Liver (tissue), 8 donors: ENCODE measurements at regions not wholly inside any gene's neighbourhood (a gene's known extent, or its start where the extent isn't known, plus 50 kb on each side); places are given as distances from the start of the nearest gene placed in this dataset.

Source experiments
- DNase-seq: peaks from one replicate; pipeline ENCODE4 v3.0.0-alpha.2; 2017; ENCODE audit warnings: low spot score
- H3K27ac ChIP-seq, 2 donors: one replicate each; pipeline ENCODE4 v1.7.0; 2013; ENCODE audit warnings: inconsistent platforms in 2 of 2, low read length in 2 of 2, control low read depth in 1 of 2, low read depth in 1 of 2, mild to moderate bottlenecking in 1 of 2
- H3K27me3 ChIP-seq, 4 donors: one replicate each; pipeline versions ENCODE4 v1.6.1 to v1.7.0; 2013; ENCODE audit warnings: low read length in 3 of 4, inconsistent platforms in 1 of 4, mild to moderate bottlenecking in 1 of 4, moderate library complexity in 1 of 4; ENCODE audit not compliant: control insufficient read depth in 4 of 4, insufficient read depth in 4 of 4
- H3K36me3 ChIP-seq, 4 donors: one replicate each; pipeline versions ENCODE4 v1.6.1 to v1.7.0; 2013; ENCODE audit warnings: low read length in 3 of 4, mild to moderate bottlenecking in 3 of 4, low read depth in 1 of 4, moderate library complexity in 1 of 4; ENCODE audit not compliant: control insufficient read depth in 4 of 4, insufficient read depth in 3 of 4
- H3K4me1 ChIP-seq, 4 donors: one replicate each; pipeline versions ENCODE4 v1.6.1 to v1.7.0; 2013; ENCODE audit warnings: low read length in 3 of 4, mild to moderate bottlenecking in 3 of 4, moderate library complexity in 1 of 4; ENCODE audit not compliant: control insufficient read depth in 4 of 4, insufficient read depth in 4 of 4
- H3K4me3 ChIP-seq, 3 donors: one replicate each; pipeline versions ENCODE4 v1.6.1 to v1.7.0; 2013; ENCODE audit warnings: low read length in 3 of 3, control low read depth in 1 of 3, low read depth in 1 of 3, mild to moderate bottlenecking in 1 of 3
- H3K9ac ChIP-seq, 2 donors: one replicate each; pipeline ENCODE4 v1.7.0; 2013; ENCODE audit warnings: low read length in 2 of 2, mild to moderate bottlenecking in 2 of 2, moderate library complexity in 2 of 2, control low read depth in 1 of 2, low read depth in 1 of 2
- H3K9me3 ChIP-seq, 4 donors: one replicate each; pipeline versions ENCODE4 v1.6.1 to v1.7.0; 2013; ENCODE audit warnings: low read length in 3 of 4; ENCODE audit not compliant: control insufficient read depth in 4 of 4
- EGR1 ChIP-seq, 2 donors: IDR thresholded peaks; 2 replicates each; pipeline ENCODE4 v1.6.1; 2016 to 2018; ENCODE audit warnings: antibody characterized with exemption in 2 of 2, low read depth in 2 of 2
- FOXA1 ChIP-seq: IDR thresholded peaks from 2 replicates; pipeline ENCODE4 v1.6.1; 2016; ENCODE audit warnings: antibody characterized with exemption
- FOXA2 ChIP-seq: IDR thresholded peaks from 2 replicates; pipeline ENCODE4 v1.6.1; 2016; ENCODE audit warnings: antibody characterized with exemption
- GABPA ChIP-seq, 2 donors: IDR thresholded peaks in 1 of 2; conservative IDR thresholded peaks in 1 of 2; 2 replicates each; pipeline ENCODE4 v1.6.1; 2016; ENCODE audit warnings: antibody characterized with exemption in 2 of 2, mild to moderate bottlenecking in 1 of 2, moderate library complexity in 1 of 2
- HNF4A ChIP-seq, 2 donors: conservative IDR thresholded peaks; 2 replicates each; pipeline ENCODE4 v1.6.1; 2016; ENCODE audit warnings: antibody characterized with exemption in 2 of 2, mild to moderate bottlenecking in 2 of 2
- HNF4G ChIP-seq: IDR thresholded peaks from 2 replicates; pipeline ENCODE4 v1.6.1; 2016; ENCODE audit warnings: antibody characterized with exemption
- JUND ChIP-seq, 2 donors: IDR thresholded peaks; 2 replicates each; pipeline ENCODE4 v1.6.1; 2016; ENCODE audit warnings: antibody characterized with exemption in 2 of 2
- NR2F2 ChIP-seq: IDR thresholded peaks from 2 replicates; pipeline ENCODE4 v1.6.1; 2016; ENCODE audit warnings: antibody characterized with exemption
- RAD21 ChIP-seq, 2 donors: IDR thresholded peaks; 2 replicates each; pipeline ENCODE4 v1.6.1; 2016; ENCODE audit warnings: antibody characterized with exemption in 2 of 2, mild to moderate bottlenecking in 2 of 2
- RXRA ChIP-seq, 2 donors: IDR thresholded peaks; 2 replicates each; pipeline ENCODE4 v1.6.1; 2017 to 2018; ENCODE audit warnings: antibody characterized with exemption in 2 of 2, mild to moderate bottlenecking in 1 of 2
- SP1 ChIP-seq: IDR thresholded peaks from 2 replicates; pipeline ENCODE4 v1.6.1; 2018; ENCODE audit warnings: antibody characterized with exemption, mild to moderate bottlenecking
- TAF1 ChIP-seq: conservative IDR thresholded peaks from 2 replicates; pipeline ENCODE4 v1.6.1; 2016; ENCODE audit warnings: antibody characterized with exemption, mild to moderate bottlenecking
- YY1 ChIP-seq: IDR thresholded peaks from 2 replicates; pipeline ENCODE4 v1.6.1; 2016; ENCODE audit warnings: antibody characterized with exemption, mild to moderate bottlenecking
- WGBS: extraction: QIAGEN DNeasy Blood & Tissue Kit; methylation state at CpG from one replicate; pipeline ENCODE4 v1.1.7; 2013; 5-methylcytosine and 5-hydroxymethylcytosine counted together
- TF ChIP-seq, protein P1 (sequence below): IDR thresholded peaks from 2 replicates; pipeline ENCODE4 v1.6.1; 2016; ENCODE audit warnings: antibody characterized with exemption
- TF ChIP-seq, protein P2 (sequence below): fragments of 150-350 bp; IDR thresholded peaks from 2 replicates; pipeline ENCODE4 v1.5.1; 2017; ENCODE audit warnings: improper control_type of control experiment, low read depth, low read length; ENCODE audit not compliant: missing input control
- TF ChIP-seq, protein P3 (sequence below): IDR thresholded peaks from 2 replicates; pipeline ENCODE4 v1.6.1; 2016; ENCODE audit warnings: antibody characterized with exemption
- TF ChIP-seq, protein P4 (sequence below): IDR thresholded peaks from 2 replicates; pipeline ENCODE4 v1.6.1; 2016; ENCODE audit warnings: antibody characterized with exemption, mild to moderate bottlenecking
- TF ChIP-seq, protein P5 (sequence below): IDR thresholded peaks from 2 replicates; pipeline ENCODE4 v1.6.1; 2016; ENCODE audit warnings: antibody characterized with exemption
- donor health status: healthy.
- donor health status: healthy.
- donor health status: healthy.
- donor health status: healthy.
- donor health status: healthy.

DNA sequence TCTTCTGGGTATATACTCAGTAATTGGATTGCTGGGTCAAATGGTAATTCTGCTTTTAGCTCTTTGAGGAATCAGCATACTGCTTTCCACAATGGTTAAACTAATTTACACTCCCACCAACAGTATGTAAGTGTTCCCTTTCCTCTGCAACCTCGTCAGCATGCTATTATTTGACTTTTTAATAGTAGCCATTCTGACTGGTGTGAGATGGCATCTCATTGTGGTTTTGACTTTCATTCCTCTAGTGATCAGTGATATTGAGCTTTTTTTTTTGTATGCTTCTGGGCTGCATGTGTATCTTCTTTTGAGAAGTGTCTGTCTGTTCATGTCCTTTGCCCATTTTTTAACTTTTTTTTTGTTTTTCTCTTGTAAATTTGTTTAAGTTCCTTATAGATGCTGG, 279.4 kb downstream of the PTGER3 start:
- H3K9ac ChIP-seq = no peak overlapping the region
- H3K27ac ChIP-seq = no peak overlapping the region
- H3K9me3 ChIP-seq = peaks cover 0 to 5% (median under 1%) of the 10 kb centered on the region in 4 donors
- no peak for DNase-seq
- no peaks in the 10 kb centered on the region for H3K4me1 ChIP-seq
- no peaks in the 10 kb centered on the region for H3K27me3 ChIP-seq
- H3K4me3 ChIP-seq = no peak overlapping the region
- TF ChIP-seq, protein P1, sequence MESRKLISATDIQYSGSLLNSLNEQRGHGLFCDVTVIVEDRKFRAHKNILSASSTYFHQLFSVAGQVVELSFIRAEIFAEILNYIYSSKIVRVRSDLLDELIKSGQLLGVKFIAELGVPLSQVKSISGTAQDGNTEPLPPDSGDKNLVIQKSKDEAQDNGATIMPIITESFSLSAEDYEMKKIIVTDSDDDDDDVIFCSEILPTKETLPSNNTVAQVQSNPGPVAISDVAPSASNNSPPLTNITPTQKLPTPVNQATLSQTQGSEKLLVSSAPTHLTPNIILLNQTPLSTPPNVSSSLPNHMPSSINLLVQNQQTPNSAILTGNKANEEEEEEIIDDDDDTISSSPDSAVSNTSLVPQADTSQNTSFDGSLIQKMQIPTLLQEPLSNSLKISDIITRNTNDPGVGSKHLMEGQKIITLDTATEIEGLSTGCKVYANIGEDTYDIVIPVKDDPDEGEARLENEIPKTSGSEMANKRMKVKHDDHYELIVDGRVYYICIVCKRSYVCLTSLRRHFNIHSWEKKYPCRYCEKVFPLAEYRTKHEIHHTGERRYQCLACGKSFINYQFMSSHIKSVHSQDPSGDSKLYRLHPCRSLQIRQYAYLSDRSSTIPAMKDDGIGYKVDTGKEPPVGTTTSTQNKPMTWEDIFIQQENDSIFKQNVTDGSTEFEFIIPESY = no peak
- TF ChIP-seq HNF4G (no peak), YY1 (no peak), NR2F2 (no peak), GABPA (IDR thresholded peaks at IDR 0.05 in 1 of 2, conservative IDR thresholded peaks at IDR 0.05 in 1 of 2) (no peak), JUND (IDR thresholded peaks at IDR 0.05) (no peak), SP1 (no peak), HNF4A (conservative IDR thresholded peaks at IDR 0.05) (no peak), FOXA2 (no peak), EGR1 (IDR thresholded peaks at IDR 0.05; ENCODE audit: low read depth in 2 of 2) (no peak), FOXA1 (no peak), RAD21 (IDR thresholded peaks at IDR 0.05) (no peak), RXRA (IDR thresholded peaks at IDR 0.05) (no peak), TAF1 (no peak)
- TF ChIP-seq, protein P2, sequence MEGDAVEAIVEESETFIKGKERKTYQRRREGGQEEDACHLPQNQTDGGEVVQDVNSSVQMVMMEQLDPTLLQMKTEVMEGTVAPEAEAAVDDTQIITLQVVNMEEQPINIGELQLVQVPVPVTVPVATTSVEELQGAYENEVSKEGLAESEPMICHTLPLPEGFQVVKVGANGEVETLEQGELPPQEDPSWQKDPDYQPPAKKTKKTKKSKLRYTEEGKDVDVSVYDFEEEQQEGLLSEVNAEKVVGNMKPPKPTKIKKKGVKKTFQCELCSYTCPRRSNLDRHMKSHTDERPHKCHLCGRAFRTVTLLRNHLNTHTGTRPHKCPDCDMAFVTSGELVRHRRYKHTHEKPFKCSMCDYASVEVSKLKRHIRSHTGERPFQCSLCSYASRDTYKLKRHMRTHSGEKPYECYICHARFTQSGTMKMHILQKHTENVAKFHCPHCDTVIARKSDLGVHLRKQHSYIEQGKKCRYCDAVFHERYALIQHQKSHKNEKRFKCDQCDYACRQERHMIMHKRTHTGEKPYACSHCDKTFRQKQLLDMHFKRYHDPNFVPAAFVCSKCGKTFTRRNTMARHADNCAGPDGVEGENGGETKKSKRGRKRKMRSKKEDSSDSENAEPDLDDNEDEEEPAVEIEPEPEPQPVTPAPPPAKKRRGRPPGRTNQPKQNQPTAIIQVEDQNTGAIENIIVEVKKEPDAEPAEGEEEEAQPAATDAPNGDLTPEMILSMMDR = no peak
- TF ChIP-seq, protein P3, sequence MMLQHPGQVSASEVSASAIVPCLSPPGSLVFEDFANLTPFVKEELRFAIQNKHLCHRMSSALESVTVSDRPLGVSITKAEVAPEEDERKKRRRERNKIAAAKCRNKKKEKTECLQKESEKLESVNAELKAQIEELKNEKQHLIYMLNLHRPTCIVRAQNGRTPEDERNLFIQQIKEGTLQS = no peak
- TF ChIP-seq, protein P4, sequence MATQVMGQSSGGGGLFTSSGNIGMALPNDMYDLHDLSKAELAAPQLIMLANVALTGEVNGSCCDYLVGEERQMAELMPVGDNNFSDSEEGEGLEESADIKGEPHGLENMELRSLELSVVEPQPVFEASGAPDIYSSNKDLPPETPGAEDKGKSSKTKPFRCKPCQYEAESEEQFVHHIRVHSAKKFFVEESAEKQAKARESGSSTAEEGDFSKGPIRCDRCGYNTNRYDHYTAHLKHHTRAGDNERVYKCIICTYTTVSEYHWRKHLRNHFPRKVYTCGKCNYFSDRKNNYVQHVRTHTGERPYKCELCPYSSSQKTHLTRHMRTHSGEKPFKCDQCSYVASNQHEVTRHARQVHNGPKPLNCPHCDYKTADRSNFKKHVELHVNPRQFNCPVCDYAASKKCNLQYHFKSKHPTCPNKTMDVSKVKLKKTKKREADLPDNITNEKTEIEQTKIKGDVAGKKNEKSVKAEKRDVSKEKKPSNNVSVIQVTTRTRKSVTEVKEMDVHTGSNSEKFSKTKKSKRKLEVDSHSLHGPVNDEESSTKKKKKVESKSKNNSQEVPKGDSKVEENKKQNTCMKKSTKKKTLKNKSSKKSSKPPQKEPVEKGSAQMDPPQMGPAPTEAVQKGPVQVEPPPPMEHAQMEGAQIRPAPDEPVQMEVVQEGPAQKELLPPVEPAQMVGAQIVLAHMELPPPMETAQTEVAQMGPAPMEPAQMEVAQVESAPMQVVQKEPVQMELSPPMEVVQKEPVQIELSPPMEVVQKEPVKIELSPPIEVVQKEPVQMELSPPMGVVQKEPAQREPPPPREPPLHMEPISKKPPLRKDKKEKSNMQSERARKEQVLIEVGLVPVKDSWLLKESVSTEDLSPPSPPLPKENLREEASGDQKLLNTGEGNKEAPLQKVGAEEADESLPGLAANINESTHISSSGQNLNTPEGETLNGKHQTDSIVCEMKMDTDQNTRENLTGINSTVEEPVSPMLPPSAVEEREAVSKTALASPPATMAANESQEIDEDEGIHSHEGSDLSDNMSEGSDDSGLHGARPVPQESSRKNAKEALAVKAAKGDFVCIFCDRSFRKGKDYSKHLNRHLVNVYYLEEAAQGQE = no peak
- TF ChIP-seq, protein P5, sequence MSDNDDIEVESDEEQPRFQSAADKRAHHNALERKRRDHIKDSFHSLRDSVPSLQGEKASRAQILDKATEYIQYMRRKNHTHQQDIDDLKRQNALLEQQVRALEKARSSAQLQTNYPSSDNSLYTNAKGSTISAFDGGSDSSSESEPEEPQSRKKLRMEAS = no peak
- no peaks in the 10 kb centered on the region for H3K36me3 ChIP-seq
- WGBS = 51% methylated on average over 1 of the region's 1 CpG
